IMR-90 (cell line): ENCODE measurements at regions not wholly inside any gene's neighbourhood (a gene's known extent, or its start where the extent isn't known, plus 50 kb on each side); places are given as distances from the start of the nearest gene placed in this dataset.

Source experiments
- ATAC-seq: fragments of 200-7000 bp; cut with Tn5 transposase; 2 replicates; pipeline ENCODE4 v1.9.1; 2020; ENCODE audit warnings: low read depth, mild to moderate bottlenecking, moderate library complexity
- BruUV-seq: library from RNA; stranded (reverse); fragments of 400-500 nt; replicated peaks from 2 replicates; lab custom pipeline; 2021; lab: Mats Ljungman, UMichigan
- CTCF ChIA-PET: fragments of 300-600 bp; formaldehyde crosslinking; extraction: SDS; loops from one replicate; lab custom pipeline; 2021; ENCODE audit warnings: antibody characterized with exemption; lab: Yijun Ruan, JAX
- POLR2A ChIA-PET: fragments of 300-600 bp; sonication (Branson Sonifier 250); formaldehyde crosslinking; loops from one replicate; lab custom pipeline; 2022; ENCODE audit warnings: antibody characterized with exemption; ENCODE audit not compliant: unreplicated experiment; lab: Charles Lee
- DNase-seq: peaks from one replicate; pipeline ENCODE4 v3.0.0; 2013
- H2AFZ ChIP-seq: replicated peaks from 2 replicates; pipeline ENCODE3; 2013; ENCODE audit warnings: low read length, mild to moderate bottlenecking; ENCODE audit not compliant: poor library complexity
- H2AK5ac ChIP-seq: 2 replicates; pipeline ENCODE4 v1.6.1; 2013; ENCODE audit warnings: low read depth, low read length, inconsistent platforms
- H2AK9ac ChIP-seq: replicated peaks from 2 replicates; pipeline ENCODE3; 2013; ENCODE audit warnings: mild to moderate bottlenecking, low read depth, low read length, moderate library complexity; ENCODE audit not compliant: poor library complexity
- H2BK120ac ChIP-seq: 2 replicates; pipeline ENCODE4 v1.6.1; 2013; ENCODE audit warnings: low read depth, low read length, inconsistent platforms
- H2BK15ac ChIP-seq: 3 replicates; pipeline ENCODE4 v1.6.1; 2013; ENCODE audit warnings: low read depth, low read length, inconsistent platforms
- H2BK20ac ChIP-seq: 2 replicates; pipeline ENCODE4 v1.6.1; 2013; ENCODE audit warnings: low read depth, mild to moderate bottlenecking, inconsistent platforms, low read length, moderate library complexity
- H2BK5ac ChIP-seq: 2 replicates; pipeline ENCODE4 v1.6.1; 2013; ENCODE audit warnings: mild to moderate bottlenecking, low read depth, low read length, inconsistent platforms; ENCODE audit not compliant: poor library complexity, severe bottlenecking
- H3K14ac ChIP-seq: replicated peaks from 2 replicates; pipeline ENCODE4 v1.6.1; 2013; ENCODE audit warnings: low read depth, low read length, inconsistent platforms
- H3K18ac ChIP-seq: 2 replicates; pipeline ENCODE4 v1.6.1; 2013; ENCODE audit warnings: low read depth, low read length, control low read depth
- H3K23ac ChIP-seq: 2 replicates; pipeline ENCODE4 v1.6.1; 2013; ENCODE audit warnings: low read depth, low read length, inconsistent platforms
- H3K27ac ChIP-seq: 2 replicates; pipeline ENCODE4 v1.5.1; 2013; ENCODE audit warnings: mild to moderate bottlenecking, control low read depth, low read length; ENCODE audit not compliant: insufficient read depth
- H3K27me3 ChIP-seq: 2 replicates; pipeline ENCODE4 v1.6.1; 2013; ENCODE audit warnings: low read length; ENCODE audit not compliant: control insufficient read depth, insufficient read depth
- H3K36me3 ChIP-seq: 2 replicates; pipeline ENCODE4 v1.6.1; 2013; ENCODE audit warnings: low read length, mixed read lengths; ENCODE audit not compliant: control insufficient read depth, insufficient read depth
- H3K4ac ChIP-seq: 2 replicates; pipeline ENCODE4 v1.6.1; 2013; ENCODE audit warnings: low read depth, low read length, inconsistent platforms
- H3K4me1 ChIP-seq: 2 replicates; pipeline ENCODE4 v1.6.1; 2013; ENCODE audit warnings: low read length, mixed read lengths; ENCODE audit not compliant: control insufficient read depth, insufficient read depth
- H3K4me2 ChIP-seq: 2 replicates; pipeline ENCODE4 v1.6.1; 2013; ENCODE audit warnings: low read depth, mild to moderate bottlenecking, control low read depth, low read length, moderate library complexity
- H3K4me3 ChIP-seq: 2 replicates; pipeline ENCODE4 v1.5.1; 2013; ENCODE audit warnings: low read depth, mild to moderate bottlenecking, control low read depth, low read length, moderate library complexity; ENCODE audit not compliant: insufficient read depth
- H3K56ac ChIP-seq: 2 replicates; pipeline ENCODE4 v1.6.1; 2013; ENCODE audit warnings: low read length, inconsistent platforms; ENCODE audit not compliant: insufficient read depth; ENCODE audit errors: extremely low read depth
- H3K79me1 ChIP-seq, 2 experiments: 2 replicates each; pipeline ENCODE4 v1.6.1; 2013; ENCODE audit warnings: low read length in 2 of 2, inconsistent platforms in 1 of 2, low read depth in 1 of 2
- H3K9ac ChIP-seq: 2 replicates; pipeline ENCODE4 v1.6.1; 2013; ENCODE audit warnings: low read depth, low read length, control low read depth
- H3K9me1 ChIP-seq: 2 replicates; pipeline ENCODE4 v1.6.1; 2013; ENCODE audit warnings: low read length, inconsistent platforms; ENCODE audit not compliant: insufficient read depth
- H3K9me3 ChIP-seq: 2 replicates; pipeline ENCODE4 v1.6.1; 2013; ENCODE audit warnings: low read length; ENCODE audit not compliant: control insufficient read depth, insufficient read depth
- H4K20me1 ChIP-seq: 2 replicates; pipeline ENCODE4 v1.6.1; 2013; ENCODE audit warnings: low read length, inconsistent platforms; ENCODE audit not compliant: insufficient read depth
- H4K5ac ChIP-seq: 2 replicates; pipeline ENCODE4 v1.6.1; 2013; ENCODE audit warnings: mild to moderate bottlenecking, low read depth, low read length, control low read depth
- H4K8ac ChIP-seq, 2 experiments: 2 replicates each; pipeline ENCODE4 v1.6.1; 2013; ENCODE audit warnings: low read depth in 2 of 2, low read length in 2 of 2, control low read depth in 1 of 2, inconsistent platforms in 1 of 2
- H4K91ac ChIP-seq: 2 replicates; pipeline ENCODE4 v1.6.1; 2013; ENCODE audit warnings: low read depth, low read length, inconsistent platforms; ENCODE audit not compliant: insufficient read depth
- RAD21 ChIP-seq: IDR thresholded peaks from 2 replicates; pipeline ENCODE4 v1.6.1; 2012; ENCODE audit warnings: low read length, improper control_type of control experiment
- WGBS, 2 experiments: methylation state at CpG; one replicate each; pipeline versions ENCODE4 v1.1.5 to v1.1.7; 2013; ENCODE audit warnings: missing lambda C conversion rate in 2 of 2; ENCODE audit not compliant: insufficient read length in 1 of 2; ENCODE audit errors: extremely low coverage in 2 of 2; 5-methylcytosine and 5-hydroxymethylcytosine counted together
- dilution Hi-C: fragments of 300-500 bp; cut with HindIII; formaldehyde crosslinking; loops from one replicate; pipeline ENCODE4 v1.14.3; 2018; ENCODE audit warnings: low sequenced_read_pairs; ENCODE audit not compliant: unreplicated experiment
- in situ Hi-C: fragments of 300-500 bp; cut with MboI; formaldehyde crosslinking; loops from 3 replicates; pipeline ENCODE4 v1.14.3; 2019; ENCODE audit warnings: low sequenced_read_pairs, inconsistent platforms, mixed read lengths
- intact Hi-C: fragments of 100-400 bp; cut with micrococcal nuclease; formaldehyde crosslinking; loops from 2 replicates; pipeline ENCODE4 v1.10.0; 2022
- TF ChIP-seq, protein P1 (sequence below): conservative IDR thresholded peaks from 2 replicates; pipeline ENCODE4 v1.5.1; 2012; ENCODE audit warnings: mild to moderate bottlenecking, low read depth, low read length, improper control_type of control experiment

DNA sequence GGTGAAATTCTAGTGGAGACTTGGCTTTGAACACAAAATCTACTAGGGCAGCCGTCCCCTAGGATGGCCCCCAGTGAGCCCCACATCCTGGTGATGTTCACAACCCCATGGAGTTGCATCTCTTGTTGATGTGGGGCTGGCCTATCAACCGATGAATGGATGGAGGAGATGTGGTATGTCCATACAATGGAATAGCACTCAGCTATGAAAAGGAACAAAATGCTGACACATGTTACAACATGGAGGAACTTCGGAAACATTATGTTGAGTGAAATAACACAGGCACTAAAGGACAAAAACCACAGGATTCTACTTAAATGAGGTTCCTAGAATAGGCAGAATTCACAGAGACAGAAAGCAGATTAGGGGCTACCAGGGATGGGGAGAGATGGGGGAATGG is 80.1 kb upstream of the ASAP2 start:
- no peak overlapping the region for H3K27ac ChIP-seq
- H2AFZ ChIP-seq, result no peak overlapping the region
- no peak for DNase-seq
- no peak overlapping the region for H2AK5ac ChIP-seq
- WGBS, 2 experiments, result no CpG with 5 or more reads among the region's 3 CpGs
- no peak overlapping the region for H3K4me2 ChIP-seq
- H3K36me3 ChIP-seq, result no peaks in the 10 kb centered on the region
- H3K4ac ChIP-seq, result no peak overlapping the region
- intact Hi-C loops (no loop called here), in situ Hi-C loops (no loop called here), dilution Hi-C loops (no loop called here)
- no peaks in the 10 kb centered on the region; the same call in 1 of the 2 replicates for H3K27me3 ChIP-seq
- no peak overlapping the region for H3K14ac ChIP-seq
- H3K79me1 ChIP-seq, result no peaks in the 10 kb centered on the region
- H4K8ac ChIP-seq, result no peak overlapping the region
- no peak overlapping the region for H3K23ac ChIP-seq
- no peak overlapping the region for H2BK20ac ChIP-seq
- CTCF ChIA-PET, result no interaction called here
- H2BK5ac ChIP-seq, result no peak overlapping the region
- POLR2A ChIA-PET, result no interaction called here
- no peak overlapping the region for H3K9ac ChIP-seq
- ATAC-seq, result no peak
- H3K18ac ChIP-seq, result no peak overlapping the region
- no peaks in the 10 kb centered on the region; the same call in 1 of the 2 replicates for H3K9me3 ChIP-seq
- H4K20me1 ChIP-seq, result no peaks in the 10 kb centered on the region
- TF ChIP-seq, protein P1, sequence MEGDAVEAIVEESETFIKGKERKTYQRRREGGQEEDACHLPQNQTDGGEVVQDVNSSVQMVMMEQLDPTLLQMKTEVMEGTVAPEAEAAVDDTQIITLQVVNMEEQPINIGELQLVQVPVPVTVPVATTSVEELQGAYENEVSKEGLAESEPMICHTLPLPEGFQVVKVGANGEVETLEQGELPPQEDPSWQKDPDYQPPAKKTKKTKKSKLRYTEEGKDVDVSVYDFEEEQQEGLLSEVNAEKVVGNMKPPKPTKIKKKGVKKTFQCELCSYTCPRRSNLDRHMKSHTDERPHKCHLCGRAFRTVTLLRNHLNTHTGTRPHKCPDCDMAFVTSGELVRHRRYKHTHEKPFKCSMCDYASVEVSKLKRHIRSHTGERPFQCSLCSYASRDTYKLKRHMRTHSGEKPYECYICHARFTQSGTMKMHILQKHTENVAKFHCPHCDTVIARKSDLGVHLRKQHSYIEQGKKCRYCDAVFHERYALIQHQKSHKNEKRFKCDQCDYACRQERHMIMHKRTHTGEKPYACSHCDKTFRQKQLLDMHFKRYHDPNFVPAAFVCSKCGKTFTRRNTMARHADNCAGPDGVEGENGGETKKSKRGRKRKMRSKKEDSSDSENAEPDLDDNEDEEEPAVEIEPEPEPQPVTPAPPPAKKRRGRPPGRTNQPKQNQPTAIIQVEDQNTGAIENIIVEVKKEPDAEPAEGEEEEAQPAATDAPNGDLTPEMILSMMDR, result no peak
- no peak for TF ChIP-seq RAD21
- no TSS peak for BruUV-seq
- H2AK9ac ChIP-seq, result no peak overlapping the region
- H3K56ac ChIP-seq, result no peak overlapping the region
- H3K4me3 ChIP-seq, result no peak overlapping the region
- no peak overlapping the region for H4K91ac ChIP-seq
- H2BK120ac ChIP-seq, result no peak overlapping the region
- H3K4me1 ChIP-seq, result no peaks in the 10 kb centered on the region
- H4K5ac ChIP-seq, result no peak overlapping the region
- peaks cover 2% of the 10 kb centered on the region; the same call in 1 of the 2 replicates for H3K9me1 ChIP-seq
- no peak overlapping the region for H2BK15ac ChIP-seq
